ENCODE measurements at regions not wholly inside any gene's neighbourhood (a gene's known extent, or its start where the extent isn't known, plus 50 kb on each side); places are given as distances from the start of the nearest gene placed in this dataset.

DNA sequence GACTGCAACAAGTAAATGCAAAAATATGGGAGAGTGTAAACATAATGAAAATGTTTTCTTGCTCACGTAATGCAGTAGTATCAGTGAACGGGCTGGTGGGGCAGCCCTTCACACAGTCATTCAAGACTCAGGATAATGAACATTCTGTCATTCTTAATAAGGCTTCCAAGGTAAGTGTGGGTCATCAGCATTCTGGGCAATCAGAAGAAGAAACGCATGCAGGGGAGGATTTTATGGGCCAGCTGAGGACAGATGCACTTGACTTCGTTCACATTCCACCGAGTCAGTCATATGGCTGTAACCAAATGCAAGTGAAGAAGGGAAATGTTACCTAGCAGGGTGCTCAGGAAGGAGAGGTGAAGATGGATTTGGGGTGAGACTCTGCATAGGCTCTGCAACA lies 68.0 kb upstream of the MAP9 start:
- TF ChIP-seq, protein P1, sequence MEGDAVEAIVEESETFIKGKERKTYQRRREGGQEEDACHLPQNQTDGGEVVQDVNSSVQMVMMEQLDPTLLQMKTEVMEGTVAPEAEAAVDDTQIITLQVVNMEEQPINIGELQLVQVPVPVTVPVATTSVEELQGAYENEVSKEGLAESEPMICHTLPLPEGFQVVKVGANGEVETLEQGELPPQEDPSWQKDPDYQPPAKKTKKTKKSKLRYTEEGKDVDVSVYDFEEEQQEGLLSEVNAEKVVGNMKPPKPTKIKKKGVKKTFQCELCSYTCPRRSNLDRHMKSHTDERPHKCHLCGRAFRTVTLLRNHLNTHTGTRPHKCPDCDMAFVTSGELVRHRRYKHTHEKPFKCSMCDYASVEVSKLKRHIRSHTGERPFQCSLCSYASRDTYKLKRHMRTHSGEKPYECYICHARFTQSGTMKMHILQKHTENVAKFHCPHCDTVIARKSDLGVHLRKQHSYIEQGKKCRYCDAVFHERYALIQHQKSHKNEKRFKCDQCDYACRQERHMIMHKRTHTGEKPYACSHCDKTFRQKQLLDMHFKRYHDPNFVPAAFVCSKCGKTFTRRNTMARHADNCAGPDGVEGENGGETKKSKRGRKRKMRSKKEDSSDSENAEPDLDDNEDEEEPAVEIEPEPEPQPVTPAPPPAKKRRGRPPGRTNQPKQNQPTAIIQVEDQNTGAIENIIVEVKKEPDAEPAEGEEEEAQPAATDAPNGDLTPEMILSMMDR (tag by site-specific recombination; IDR thresholded peaks at IDR 0.05) = no peak
- TF ChIP-seq ZNF133 (tag by site-specific recombination; IDR thresholded peaks at IDR 0.05) (no peak), KLF16 (tag by site-specific recombination; IDR thresholded peaks at IDR 0.05) (no peak), ZNF274 (IDR thresholded peaks at IDR 0.05; ENCODE audit: low read length) (no peak), ZNF274 (tag by site-specific recombination; IDR thresholded peaks at IDR 0.05; ENCODE audit: borderline replicate concordance) (no peak), YY1 (tag by site-specific recombination; IDR thresholded peaks at IDR 0.05) (no peak), HOXA7 (CRISPR knock-in tag; IDR thresholded peaks at IDR 0.05; ENCODE audit: borderline replicate concordance) (no peak)
- TF ChIP-seq, protein P2, sequence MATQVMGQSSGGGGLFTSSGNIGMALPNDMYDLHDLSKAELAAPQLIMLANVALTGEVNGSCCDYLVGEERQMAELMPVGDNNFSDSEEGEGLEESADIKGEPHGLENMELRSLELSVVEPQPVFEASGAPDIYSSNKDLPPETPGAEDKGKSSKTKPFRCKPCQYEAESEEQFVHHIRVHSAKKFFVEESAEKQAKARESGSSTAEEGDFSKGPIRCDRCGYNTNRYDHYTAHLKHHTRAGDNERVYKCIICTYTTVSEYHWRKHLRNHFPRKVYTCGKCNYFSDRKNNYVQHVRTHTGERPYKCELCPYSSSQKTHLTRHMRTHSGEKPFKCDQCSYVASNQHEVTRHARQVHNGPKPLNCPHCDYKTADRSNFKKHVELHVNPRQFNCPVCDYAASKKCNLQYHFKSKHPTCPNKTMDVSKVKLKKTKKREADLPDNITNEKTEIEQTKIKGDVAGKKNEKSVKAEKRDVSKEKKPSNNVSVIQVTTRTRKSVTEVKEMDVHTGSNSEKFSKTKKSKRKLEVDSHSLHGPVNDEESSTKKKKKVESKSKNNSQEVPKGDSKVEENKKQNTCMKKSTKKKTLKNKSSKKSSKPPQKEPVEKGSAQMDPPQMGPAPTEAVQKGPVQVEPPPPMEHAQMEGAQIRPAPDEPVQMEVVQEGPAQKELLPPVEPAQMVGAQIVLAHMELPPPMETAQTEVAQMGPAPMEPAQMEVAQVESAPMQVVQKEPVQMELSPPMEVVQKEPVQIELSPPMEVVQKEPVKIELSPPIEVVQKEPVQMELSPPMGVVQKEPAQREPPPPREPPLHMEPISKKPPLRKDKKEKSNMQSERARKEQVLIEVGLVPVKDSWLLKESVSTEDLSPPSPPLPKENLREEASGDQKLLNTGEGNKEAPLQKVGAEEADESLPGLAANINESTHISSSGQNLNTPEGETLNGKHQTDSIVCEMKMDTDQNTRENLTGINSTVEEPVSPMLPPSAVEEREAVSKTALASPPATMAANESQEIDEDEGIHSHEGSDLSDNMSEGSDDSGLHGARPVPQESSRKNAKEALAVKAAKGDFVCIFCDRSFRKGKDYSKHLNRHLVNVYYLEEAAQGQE (tag by site-specific recombination; IDR thresholded peaks at IDR 0.05) = no peak

All from HEK293 (cell line).